ENCODE measurements at regions not wholly inside any gene's neighbourhood (a gene's known extent, or its start where the extent isn't known, plus 50 kb on each side); places are given as distances from the start of the nearest gene placed in this dataset.

DNA sequence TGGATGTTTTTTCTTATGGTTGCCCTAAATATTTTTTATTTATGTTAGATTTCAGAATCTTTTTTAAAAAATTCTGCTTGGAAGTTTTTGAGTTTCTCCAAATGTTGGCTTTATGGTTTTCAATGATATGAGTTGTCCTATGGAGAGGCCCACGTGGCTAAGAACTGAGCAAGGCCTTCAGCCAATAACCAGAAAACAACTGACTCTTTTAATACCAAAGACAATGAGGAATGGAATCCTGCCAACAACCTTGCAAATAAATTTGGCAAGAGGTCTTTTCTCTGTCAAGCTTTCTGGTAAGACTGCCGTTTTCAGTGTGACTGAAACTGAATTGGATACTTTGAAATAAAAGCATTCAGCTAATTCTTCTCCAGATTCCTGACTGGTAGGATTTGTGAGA, 1740.1 kb upstream of the WWC1 start:
- no peaks in the 10 kb centered on the region for H3K36me3 ChIP-seq (ENCODE audit: control insufficient read depth in 4 of 4, insufficient read depth in 3 of 4, low read depth in 1 of 4, low read length in 3 of 4)
- no peaks in the 10 kb centered on the region for H3K27me3 ChIP-seq (ENCODE audit: control insufficient read depth in 4 of 4, insufficient read depth in 4 of 4, low read length in 3 of 4)
- no peak overlapping the region for H3K27ac ChIP-seq (ENCODE audit: low read depth in 1 of 2, low read length in 2 of 2)
- no peak for TF ChIP-seq ATF3 (IDR thresholded peaks at IDR 0.05)
- TF ChIP-seq HNF4A (conservative IDR thresholded peaks at IDR 0.05) = no peak
- no peak for TF ChIP-seq FOXA2 (IDR thresholded peaks at IDR 0.05)
- no peak overlapping the region for H3K4me3 ChIP-seq (ENCODE audit: low read depth in 1 of 3, low read length in 3 of 3)
- H3K9ac ChIP-seq (ENCODE audit: low read depth in 1 of 2, low read length in 2 of 2) = no peak overlapping the region
- H3K4me1 ChIP-seq (ENCODE audit: control insufficient read depth in 4 of 4, insufficient read depth in 4 of 4, low read length in 3 of 4) = no peaks in the 10 kb centered on the region
- no peaks in the 10 kb centered on the region for H3K9me3 ChIP-seq (ENCODE audit: control insufficient read depth in 4 of 4, low read length in 3 of 4)
- DNase-seq (ENCODE audit: low spot score) = no peak
- 26% methylated on average over 2 of the region's 2 CpGs for WGBS

DNA sequence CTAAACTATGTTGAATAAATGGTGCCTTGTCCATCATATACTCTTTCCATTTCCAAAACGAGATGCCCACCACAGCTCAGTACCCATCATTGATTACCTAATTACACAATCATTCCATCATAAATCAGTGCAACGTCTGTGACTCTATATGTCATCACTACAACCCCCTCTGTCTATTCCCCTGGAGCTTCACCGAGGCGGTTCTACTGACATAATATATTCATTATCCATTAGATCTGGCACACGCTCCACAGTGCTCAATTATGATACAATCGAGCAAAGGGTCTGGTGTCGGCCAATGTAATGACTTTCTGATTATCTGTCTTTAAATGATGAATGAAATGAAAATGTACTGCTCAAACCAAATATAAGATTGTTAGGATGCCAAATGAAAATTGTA, 1737.7 kb upstream of the WWC1 start:
- no peak overlapping the region for H3K4me3 ChIP-seq (ENCODE audit: low read depth in 1 of 3, low read length in 3 of 3)
- no peak overlapping the region for H3K9ac ChIP-seq (ENCODE audit: low read depth in 1 of 2, low read length in 2 of 2)
- H3K36me3 ChIP-seq (ENCODE audit: control insufficient read depth in 4 of 4, insufficient read depth in 3 of 4, low read depth in 1 of 4, low read length in 3 of 4) = no peaks in the 10 kb centered on the region
- DNase-seq (ENCODE audit: low spot score) = no peak
- H3K27me3 ChIP-seq (ENCODE audit: control insufficient read depth in 4 of 4, insufficient read depth in 4 of 4, low read length in 3 of 4) = no peaks in the 10 kb centered on the region
- H3K9me3 ChIP-seq (ENCODE audit: control insufficient read depth in 4 of 4, low read length in 3 of 4) = no peaks in the 10 kb centered on the region
- H3K4me1 ChIP-seq (ENCODE audit: control insufficient read depth in 4 of 4, insufficient read depth in 4 of 4, low read length in 3 of 4) = no peaks in the 10 kb centered on the region
- no peak for TF ChIP-seq MAX (IDR thresholded peaks at IDR 0.05)
- TF ChIP-seq EGR1 (IDR thresholded peaks at IDR 0.05; ENCODE audit: low read depth in 2 of 2) = no peak
- TF ChIP-seq TAF1 (conservative IDR thresholded peaks at IDR 0.05) = no peak
- TF ChIP-seq RXRA (IDR thresholded peaks at IDR 0.05) = no peak
- no peak for TF ChIP-seq FOXA2 (IDR thresholded peaks at IDR 0.05)
- no peak for TF ChIP-seq REST (IDR thresholded peaks at IDR 0.05)
- TF ChIP-seq CTCF (IDR thresholded peaks at IDR 0.05; ENCODE audit: low read depth, low read length, missing input control) = no peak
- 87% methylated on average over 7 of the region's 7 CpGs for WGBS
- H3K27ac ChIP-seq (ENCODE audit: low read depth in 1 of 2, low read length in 2 of 2) = no peak overlapping the region

DNA sequence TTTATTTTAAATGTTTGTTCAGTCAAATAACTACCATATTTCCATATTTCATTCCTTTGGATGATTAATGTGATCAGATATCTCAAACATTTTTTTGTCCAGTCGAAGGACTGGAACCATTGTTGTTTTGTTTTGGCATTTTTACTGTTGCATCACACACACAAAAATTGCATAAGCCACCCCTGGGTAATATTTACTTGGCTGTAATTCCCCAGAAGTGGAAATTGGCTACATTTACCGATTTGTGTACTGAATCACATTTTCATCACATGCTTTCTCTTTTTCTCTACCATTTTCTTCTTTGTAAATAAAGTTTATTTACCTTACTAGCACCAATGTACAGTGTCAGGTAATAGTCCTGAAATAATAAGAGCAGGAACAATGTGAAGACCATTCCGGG, 1729.7 kb upstream of the WWC1 start:
- no peaks in the 10 kb centered on the region for H3K36me3 ChIP-seq (ENCODE audit: control insufficient read depth in 4 of 4, insufficient read depth in 3 of 4, low read depth in 1 of 4, low read length in 3 of 4)
- H3K9ac ChIP-seq (ENCODE audit: low read depth in 1 of 2, low read length in 2 of 2) = no peak overlapping the region
- 41% methylated on average over 3 of the region's 3 CpGs for WGBS
- peaks cover 0 to 7% (median 0%) of the 10 kb centered on the region in 4 donors for H3K4me1 ChIP-seq (ENCODE audit: control insufficient read depth in 4 of 4, insufficient read depth in 4 of 4, low read length in 3 of 4)
- no peak for DNase-seq (ENCODE audit: low spot score)
- no peak overlapping the region for H3K27ac ChIP-seq (ENCODE audit: low read depth in 1 of 2, low read length in 2 of 2)
- no peak overlapping the region for H3K4me3 ChIP-seq (ENCODE audit: low read depth in 1 of 3, low read length in 3 of 3)
- H3K9me3 ChIP-seq (ENCODE audit: control insufficient read depth in 4 of 4, low read length in 3 of 4) = peaks cover 0 to 3% (median under 1%) of the 10 kb centered on the region in 4 donors
- no peaks in the 10 kb centered on the region for H3K27me3 ChIP-seq (ENCODE audit: control insufficient read depth in 4 of 4, insufficient read depth in 4 of 4, low read length in 3 of 4)
- TF ChIP-seq CTCF (IDR thresholded peaks at IDR 0.05; ENCODE audit: low read depth, low read length, missing input control) (no peak), SP1 (IDR thresholded peaks at IDR 0.05) (no peak), EGR1 (IDR thresholded peaks at IDR 0.05; ENCODE audit: low read depth in 2 of 2) (no peak), ATF3 (IDR thresholded peaks at IDR 0.05) (peak; percentile 56), FOXA1 (IDR thresholded peaks at IDR 0.05) (peak; percentile 10), NR2F2 (IDR thresholded peaks at IDR 0.05) (no peak), TAF1 (conservative IDR thresholded peaks at IDR 0.05) (no peak), YY1 (IDR thresholded peaks at IDR 0.05) (peak; percentile 40), REST (IDR thresholded peaks at IDR 0.05) (no peak)

Data from liver (tissue), 8 donors.